ENCODE measurements at regions not wholly inside any gene's neighbourhood (a gene's known extent, or its start where the extent isn't known, plus 50 kb on each side); places are given as distances from the start of the nearest gene placed in this dataset.

- TF ChIP-seq CTCF (conservative IDR thresholded peaks at IDR 0.05 in 1 of 2, IDR thresholded peaks at IDR 0.05 in 1 of 2; ENCODE audit: low read depth in 1 of 2, low read length in 2 of 2) (no peak), EZH2 (IDR thresholded peaks at IDR 0.05; ENCODE audit: low read length, missing control alignments) (no peak)
Measured at GRCh38 chr6:93079061-93079460, 340.3 kb downstream of the EPHA7 start.

Data from fibroblast of lung (primary cell).